Neural cell (in vitro differentiated cells): ENCODE measurements at regions not wholly inside any gene's neighbourhood (a gene's known extent, or its start where the extent isn't known, plus 50 kb on each side); places are given as distances from the start of the nearest gene placed in this dataset.

Experiments used
- H2AFZ ChIP-seq: fragments of 200-600, 300-800 bp; sonication (generic), shearing (Covaris generic); 2 replicates; pipeline ENCODE4 v1.6.0; 2014; ENCODE audit warnings: low read depth, mild to moderate bottlenecking, antibody characterized with exemption, low read length, moderate library complexity
- H3F3A ChIP-seq: fragments of 200-600 bp; shearing (Covaris generic); 2 replicates; pipeline ENCODE4 v1.6.1; 2016; ENCODE audit warnings: mild to moderate bottlenecking, moderate library complexity, mixed read lengths, antibody characterized with exemption, low read length; ENCODE audit not compliant: insufficient read depth, poor library complexity, severe bottlenecking
- H3K27ac ChIP-seq: fragments of 200-600, 300-800 bp; sonication (generic), shearing (Covaris generic); 2 replicates; pipeline ENCODE4 v1.5.1; 2014; ENCODE audit warnings: mild to moderate bottlenecking, low read length, moderate library complexity
- H3K27me3 ChIP-seq: fragments of 300-800, 200-600 bp; sonication (generic), shearing (Covaris generic); 2 replicates; pipeline ENCODE4 v1.6.0; 2014; ENCODE audit warnings: mild to moderate bottlenecking, low read depth, low read length, moderate library complexity; ENCODE audit not compliant: insufficient read depth
- H3K36me3 ChIP-seq: fragments of 300-800, 200-600 bp; sonication (generic), shearing (Covaris generic); 2 replicates; pipeline ENCODE4 v1.5.1; 2014; ENCODE audit warnings: mild to moderate bottlenecking, antibody characterized with exemption, low read length, moderate library complexity; ENCODE audit not compliant: insufficient read depth
- H3K4me2 ChIP-seq: fragments of 300-800, 200-600 bp; sonication (generic), shearing (Covaris generic); 2 replicates; pipeline ENCODE4 v1.6.0; 2014; ENCODE audit warnings: mild to moderate bottlenecking, low read length
- H3K4me3 ChIP-seq: fragments of 300-800, 200-600 bp; sonication (generic), shearing (Covaris generic); 2 replicates; pipeline ENCODE4 v1.5.1; 2014; ENCODE audit warnings: mild to moderate bottlenecking, low read length, moderate library complexity
- H3K79me2 ChIP-seq: fragments of 200-600 bp; shearing (Covaris generic); replicated peaks from 2 replicates; pipeline ENCODE4 v1.6.0; 2014; ENCODE audit warnings: mild to moderate bottlenecking, low read length, moderate library complexity; ENCODE audit not compliant: insufficient read depth
- H3K9ac ChIP-seq: fragments of 300-800, 200-600 bp; sonication (generic), shearing (Covaris generic); 2 replicates; pipeline ENCODE4 v1.6.1; 2016; ENCODE audit warnings: mild to moderate bottlenecking, low read length, mixed read lengths
- H3K9me2 ChIP-seq: fragments of 200-600 bp; shearing (Covaris generic); 2 replicates; pipeline ENCODE4 v1.6.1; 2016; ENCODE audit warnings: mild to moderate bottlenecking, low read length, mixed read lengths; ENCODE audit not compliant: insufficient read depth
- H3K9me3 ChIP-seq: fragments of 200-600, 300-800 bp; sonication (generic), shearing (Covaris generic); 2 replicates; pipeline ENCODE4 v1.6.1; 2016; ENCODE audit warnings: mild to moderate bottlenecking, mixed run types, low read length, moderate library complexity, mixed read lengths
- H4K20me1 ChIP-seq: fragments of 200-600 bp; shearing (Covaris generic); 2 replicates; pipeline ENCODE4 v1.6.1; 2016; ENCODE audit warnings: mild to moderate bottlenecking, mixed run types; ENCODE audit not compliant: insufficient read depth
- CTCF ChIP-seq: fragments of 450-650 bp; IDR thresholded peaks from 2 replicates; pipeline ENCODE4 v1.5.1; 2014; ENCODE audit warnings: antibody characterized with exemption, mild to moderate bottlenecking, moderate library complexity; ENCODE audit not compliant: poor library complexity, severe bottlenecking
- EP300 ChIP-seq: fragments of 450-650 bp; conservative IDR thresholded peaks from 2 replicates; pipeline ENCODE4 v1.6.1; 2014; ENCODE audit warnings: antibody characterized with exemption, mild to moderate bottlenecking, moderate library complexity; ENCODE audit not compliant: poor library complexity, severe bottlenecking
- EZH2 ChIP-seq: fragments of 200-600, 300-800 bp; shearing (Covaris generic), sonication (generic); IDR thresholded peaks from 2 replicates; pipeline ENCODE4 v1.6.1; 2014; ENCODE audit warnings: antibody characterized with exemption, low read length, borderline replicate concordance, mild to moderate bottlenecking; ENCODE audit not compliant: insufficient read depth, poor library complexity, severe bottlenecking
- MXI1 ChIP-seq: fragments of 450-650 bp; conservative IDR thresholded peaks from 2 replicates; pipeline ENCODE4 v1.6.1; 2014; ENCODE audit warnings: antibody characterized with exemption, mild to moderate bottlenecking; ENCODE audit not compliant: poor library complexity, severe bottlenecking
- POLR2AphosphoS5 ChIP-seq: IDR thresholded peaks from 2 replicates; pipeline ENCODE4 v1.6.1; 2012
- RAD21 ChIP-seq: fragments of 450-650 bp; conservative IDR thresholded peaks from 2 replicates; pipeline ENCODE4 v1.6.1; 2014; ENCODE audit warnings: antibody characterized with exemption, mild to moderate bottlenecking, moderate library complexity
- REST ChIP-seq: IDR thresholded peaks from 2 replicates; pipeline ENCODE4 v1.6.1; 2012; ENCODE audit warnings: borderline replicate concordance
- SMC3 ChIP-seq: fragments of 450-650 bp; conservative IDR thresholded peaks from 2 replicates; pipeline ENCODE4 v1.6.1; 2014; ENCODE audit warnings: antibody characterized with exemption, mild to moderate bottlenecking, moderate library complexity; ENCODE audit not compliant: poor library complexity
- TAF1 ChIP-seq: IDR thresholded peaks from 2 replicates; pipeline ENCODE4 v1.6.1; 2012; ENCODE audit warnings: low read depth

DNA sequence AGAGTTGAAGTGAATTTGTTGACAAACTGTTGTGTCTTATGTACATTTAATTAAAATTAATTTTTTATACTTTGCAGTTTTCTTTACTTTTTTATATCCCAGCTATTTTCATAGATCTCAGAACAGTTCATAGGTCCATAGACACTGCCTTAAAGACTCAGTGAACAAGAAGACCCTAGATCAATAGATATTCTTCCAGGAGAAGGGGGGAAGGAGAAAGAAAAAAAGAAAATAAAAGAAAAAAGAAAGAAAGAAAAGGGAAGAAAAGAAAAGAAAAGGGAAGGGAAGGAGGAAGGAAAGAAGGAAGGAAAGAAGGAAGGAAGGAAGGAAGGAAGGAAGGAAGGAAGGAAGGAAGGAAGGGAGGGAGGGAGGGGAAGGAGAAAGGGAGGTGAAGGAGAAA, 130.8 kb downstream of the MAFB start:
- H4K20me1 ChIP-seq, result no peaks in the 10 kb centered on the region
- H3K79me2 ChIP-seq, result no peaks in the 10 kb centered on the region
- no peaks in the 10 kb centered on the region for H3K9me3 ChIP-seq
- H3K4me2 ChIP-seq, result no peak overlapping the region
- no peaks in the 10 kb centered on the region for H3K27me3 ChIP-seq
- no peaks in the 10 kb centered on the region for H3K36me3 ChIP-seq
- H3K9me2 ChIP-seq, result no peaks in the 10 kb centered on the region
- H3K27ac ChIP-seq, result no peak overlapping the region
- H3K9ac ChIP-seq, result no peak overlapping the region
- H2AFZ ChIP-seq, result no peak overlapping the region
- TF ChIP-seq EZH2, result no peak
- no peak for TF ChIP-seq CTCF
- no peak for TF ChIP-seq RAD21
- TF ChIP-seq TAF1, result no peak
- TF ChIP-seq MXI1, result no peak
- TF ChIP-seq SMC3, result no peak
- no peak for TF ChIP-seq EP300
- TF ChIP-seq REST, result no peak
- TF ChIP-seq POLR2AphosphoS5, result no peak
- H3F3A ChIP-seq, result no peaks in the 10 kb centered on the region
- no peak overlapping the region for H3K4me3 ChIP-seq

GRCh38 chr20:40551125-40551530, 137.9 kb downstream of the MAFB start:
- Histone ChIP-seq H2AFZ (no peak overlapping the region), H3K36me3 (no peaks in the 10 kb centered on the region)
- TF ChIP-seq MXI1 (no peak), CTCF (no peak), REST (no peak), RAD21 (no peak), TAF1 (no peak), EP300 (no peak), EZH2 (no peak), POLR2AphosphoS5 (no peak), SMC3 (no peak)

More at GRCh38 chr20:40551125-40551530, 137.9 kb downstream of the MAFB start:
- Histone ChIP-seq H3K9me2 (no peaks in the 10 kb centered on the region), H3K9me3 (no peaks in the 10 kb centered on the region), H3K27me3 (no peaks in the 10 kb centered on the region), H4K20me1 (no peaks in the 10 kb centered on the region), H3K4me3 (no peak overlapping the region), H3F3A (no peaks in the 10 kb centered on the region), H3K4me2 (no peak overlapping the region), H3K9ac (no peak overlapping the region), H3K79me2 (no peaks in the 10 kb centered on the region), H3K27ac (no peak overlapping the region)
